NB4 (cell line): ENCODE measurements at regions not wholly inside any gene's neighbourhood (a gene's known extent, or its start where the extent isn't known, plus 50 kb on each side); places are given as distances from the start of the nearest gene placed in this dataset.

ENCODE experiments used
- CTCF ChIP-seq: IDR thresholded peaks from one replicate; pipeline ENCODE4 v1.5.1; 2012; ENCODE audit warnings: low read depth, low read length
- POLR2A ChIP-seq: IDR thresholded peaks from 2 replicates; pipeline ENCODE4 v1.6.1; 2011; ENCODE audit warnings: mild to moderate bottlenecking; ENCODE audit not compliant: insufficient read length; ENCODE audit errors: extremely low read depth

DNA sequence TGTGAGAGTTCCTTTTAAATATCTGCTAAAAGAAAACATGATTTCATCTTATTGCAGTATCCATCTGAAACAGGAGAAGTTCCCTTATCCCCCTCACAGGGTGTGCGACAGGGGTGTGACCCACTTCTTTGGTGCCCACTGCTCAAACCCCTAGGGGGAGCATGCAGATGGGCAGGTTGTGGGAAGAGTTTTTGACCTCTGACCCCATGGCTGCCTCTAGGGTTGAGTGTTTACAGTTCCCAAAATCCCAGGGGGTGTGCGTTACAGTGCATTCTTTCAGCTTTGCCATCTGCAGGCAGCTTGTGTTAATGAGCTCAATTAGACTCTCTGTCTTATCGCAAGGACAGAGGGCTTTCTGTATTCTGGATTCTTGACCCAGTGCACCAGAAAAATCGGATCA, 443.2 kb upstream of the FRG2C start:
- no peak for TF ChIP-seq CTCF
- TF ChIP-seq POLR2A: no peak
